Lung (tissue), 11 donors: ENCODE measurements at regions not wholly inside any gene's neighbourhood (a gene's known extent, or its start where the extent isn't known, plus 50 kb on each side); places are given as distances from the start of the nearest gene placed in this dataset.
"Not testable (repeated sequence)": the region's sequence is repeated elsewhere in the genome, so short reads cannot be mapped to it uniquely, and the experiment has no call there.

ENCODE experiments used
- ATAC-seq: fragments of 200-7000 bp; cut with Tn5 transposase; one replicate; pipeline ENCODE4 v1.9.1; 2020; ENCODE audit warnings: moderate number of reproducible peaks; ENCODE audit not compliant: insufficient read depth, low FRiP score
- DNase-seq, 3 donors: peaks; one replicate each; pipeline ENCODE4 v3.0.0-alpha.2; 2013 to 2017
- H3K27ac ChIP-seq, 2 donors: one replicate each; pipeline ENCODE4 v1.5.1; 2013; ENCODE audit warnings: mild to moderate bottlenecking in 2 of 2, moderate library complexity in 2 of 2, control low read depth in 1 of 2, inconsistent platforms in 1 of 2, low read depth in 1 of 2, low read length in 1 of 2
- H3K27me3 ChIP-seq, 3 donors: one replicate each; pipeline ENCODE4 v1.5.1; 2013; ENCODE audit warnings: low read length in 2 of 3; ENCODE audit not compliant: control insufficient read depth in 3 of 3, insufficient read depth in 3 of 3
- H3K36me3 ChIP-seq, 4 donors: one replicate each; pipeline ENCODE4 v1.5.1; 2013; ENCODE audit warnings: low read length in 4 of 4, mild to moderate bottlenecking in 1 of 4, moderate library complexity in 1 of 4; ENCODE audit not compliant: control insufficient read depth in 4 of 4, insufficient read depth in 4 of 4
- H3K4me1 ChIP-seq, 5 donors: one replicate each; pipeline ENCODE4 v1.5.1; 2013; ENCODE audit warnings: low read length in 5 of 5, mild to moderate bottlenecking in 2 of 5, moderate library complexity in 1 of 5; ENCODE audit not compliant: control insufficient read depth in 5 of 5, insufficient read depth in 5 of 5
- H3K4me3 ChIP-seq: one replicate; pipeline ENCODE4 v1.5.1; 2013; ENCODE audit warnings: mild to moderate bottlenecking, control low read depth, moderate library complexity
- H3K9ac ChIP-seq, 2 donors: one replicate each; pipeline ENCODE4 v1.5.1; 2013; ENCODE audit warnings: low read length in 2 of 2, control low read depth in 1 of 2; ENCODE audit not compliant: insufficient read depth in 1 of 2
- H3K9me3 ChIP-seq, 4 donors: one replicate each; pipeline ENCODE4 v1.5.1; 2013; ENCODE audit warnings: low read length in 3 of 4, mild to moderate bottlenecking in 1 of 4, moderate library complexity in 1 of 4; ENCODE audit not compliant: control insufficient read depth in 4 of 4, insufficient read depth in 3 of 4
- CTCF ChIP-seq: IDR thresholded peaks from 2 replicates; pipeline ENCODE4 v1.5.1; 2012; ENCODE audit warnings: mild to moderate bottlenecking; ENCODE audit errors: control extremely low read depth, extremely low read depth
- WGBS, 2 donors: extraction: QIAGEN DNeasy Blood & Tissue Kit; methylation state at CpG; one replicate each; pipeline ENCODE4 v1.1.7; 2013; 5-methylcytosine and 5-hydroxymethylcytosine counted together
- donor health status: control.
- donor health status: control.
- donor health status: Bipolar disorder and iron deficiency.
- donor health status: healthy.
- donor health status: DM: yes; HTN: yes; CAD: no.

GRCh38 chr14:45897439-45897838 lies 644.4 kb upstream of the MIS18BP1 start:
- no peaks in the 10 kb centered on the region for H3K27me3 ChIP-seq
- ATAC-seq: no peak
- TF ChIP-seq CTCF: no peak
- H3K9ac ChIP-seq: no peak overlapping the region
- H3K27ac ChIP-seq: no peak overlapping the region
- H3K9me3 ChIP-seq: no peaks in the 10 kb centered on the region
- H3K36me3 ChIP-seq: no peaks in the 10 kb centered on the region
- no peak for DNase-seq
- WGBS, 2 donors: 51 to 70% methylated on average over 3 of the region's 3 CpGs
- no peaks in the 10 kb centered on the region for H3K4me1 ChIP-seq
- H3K4me3 ChIP-seq: no peak overlapping the region

- Histone ChIP-seq H3K27ac (no peak overlapping the region), H3K9me3 (no peaks in the 10 kb centered on the region), H3K36me3 (no peaks in the 10 kb centered on the region), H3K4me1 (peaks cover 0 to 5% (median 0%) of the 10 kb centered on the region in 5 donors), H3K4me3 (no peak overlapping the region), H3K9ac (no peak overlapping the region), H3K27me3 (no peaks in the 10 kb centered on the region)
- DNase-seq (no peak), ATAC-seq (no peak)
- WGBS, 2 donors: 48 to 57% methylated on average over 3 of the region's 3 CpGs
- no peak for TF ChIP-seq CTCF
These were observed 640.1 kb upstream of the MIS18BP1 start for GRCh38 chr14:45893127-45893526.

GRCh38 chr14:45891417-45892080 lies 638.5 kb upstream of the MIS18BP1 start:
- WGBS, 2 donors: 63 to 69% methylated on average over 18 of the region's 18 CpGs
- peak; percentile 66 for ATAC-seq
- DNase-seq: peak; percentile 21 to 43 (median 38)
- Histone ChIP-seq H3K4me1 (peaks cover 0 to 5% (median 0%) of the 10 kb centered on the region in 5 donors), H3K27ac (peak overlapping the region in 1 of 2 donors; percentile 44), H3K36me3 (no peaks in the 10 kb centered on the region), H3K4me3 (no peak overlapping the region), H3K27me3 (no peaks in the 10 kb centered on the region), H3K9ac (no peak overlapping the region), H3K9me3 (no peaks in the 10 kb centered on the region)
- TF ChIP-seq CTCF: no peak

- H3K27ac ChIP-seq, ATAC-seq, H3K27me3 ChIP-seq, H3K4me1 ChIP-seq, H3K36me3 ChIP-seq, H3K9me3 ChIP-seq, H3K9ac ChIP-seq, H3K4me3 ChIP-seq, DNase-seq: not testable (repeated sequence)
- 84 to 90% methylated on average over 24 to 28 of the region's 28 CpGs for WGBS, 2 donors
These were observed 635.8 kb upstream of the MIS18BP1 start for GRCh38 chr14:45888766-45889285.
